ENCODE measurements at regions not wholly inside any gene's neighbourhood (a gene's known extent, or its start where the extent isn't known, plus 50 kb on each side); places are given as distances from the start of the nearest gene placed in this dataset.

GRCh38 chr1:175871647-175872046 lies 128.3 kb upstream of the TNR start:
- DNase-seq (ENCODE audit: low read depth): no peak
- in situ Hi-C loops (cut with HindIII; ENCODE audit: low pct_unique_long_range_greater_than_20kb, low sequenced_read_pairs): no loop called here

GRCh38 chr1:175870217-175870616 lies 126.8 kb upstream of the TNR start:
- no peak for DNase-seq (ENCODE audit: low read depth)
- in situ Hi-C loops (cut with HindIII; ENCODE audit: low pct_unique_long_range_greater_than_20kb, low sequenced_read_pairs): no loop called here

GRCh38 chr1:175866776-175867175 lies 123.4 kb upstream of the TNR start:
- in situ Hi-C loops (cut with HindIII; ENCODE audit: low pct_unique_long_range_greater_than_20kb, low sequenced_read_pairs): no loop called here
- DNase-seq (ENCODE audit: low read depth): no peak

GRCh38 chr1:175865041-175865766 lies 121.8 kb upstream of the TNR start:
- DNase-seq (ENCODE audit: low read depth): no peak
- in situ Hi-C loops (cut with HindIII; ENCODE audit: low pct_unique_long_range_greater_than_20kb, low sequenced_read_pairs): no loop called here

GRCh38 chr1:175864625-175865024 lies 121.2 kb upstream of the TNR start:
- in situ Hi-C loops (cut with HindIII; ENCODE audit: low pct_unique_long_range_greater_than_20kb, low sequenced_read_pairs): no loop called here

GRCh38 chr1:175864183-175864582 lies 120.8 kb upstream of the TNR start:
- DNase-seq (ENCODE audit: low read depth): no peak
- in situ Hi-C loops (cut with HindIII; ENCODE audit: low pct_unique_long_range_greater_than_20kb, low sequenced_read_pairs): no loop called here

More at GRCh38 chr1:175864625-175865024, 121.2 kb upstream of the TNR start:
- no peak for DNase-seq (ENCODE audit: low read depth)

GRCh38 chr1:175863299-175864050 lies 120.1 kb upstream of the TNR start:
- DNase-seq (ENCODE audit: low read depth): no peak
- in situ Hi-C loops (cut with HindIII; ENCODE audit: low pct_unique_long_range_greater_than_20kb, low sequenced_read_pairs): no loop called here

GRCh38 chr1:175862408-175862807 lies 119.0 kb upstream of the TNR start:
- DNase-seq (ENCODE audit: low read depth): no peak
- in situ Hi-C loops (cut with HindIII; ENCODE audit: low pct_unique_long_range_greater_than_20kb, low sequenced_read_pairs): no loop called here

GRCh38 chr1:175861626-175862367 lies 118.4 kb upstream of the TNR start:
- in situ Hi-C loops (cut with HindIII; ENCODE audit: low pct_unique_long_range_greater_than_20kb, low sequenced_read_pairs): no loop called here
- DNase-seq (ENCODE audit: low read depth): no peak

- in situ Hi-C loops (cut with HindIII; ENCODE audit: low pct_unique_long_range_greater_than_20kb, low sequenced_read_pairs): no loop called here
Measured at GRCh38 chr1:175857756-175858155, 114.4 kb upstream of the TNR start.

GRCh38 chr1:175853681-175854080 lies 110.3 kb upstream of the TNR start:
- no peak for DNase-seq (ENCODE audit: low read depth)
- in situ Hi-C loops (cut with HindIII; ENCODE audit: low pct_unique_long_range_greater_than_20kb, low sequenced_read_pairs): no loop called here

More at GRCh38 chr1:175857756-175858155, 114.4 kb upstream of the TNR start:
- no peak for DNase-seq (ENCODE audit: low read depth)

- in situ Hi-C loops (cut with HindIII; ENCODE audit: low pct_unique_long_range_greater_than_20kb, low sequenced_read_pairs): no loop called here
- DNase-seq (ENCODE audit: low read depth): no peak
Measured at GRCh38 chr1:175851749-175852148, 108.4 kb upstream of the TNR start.

GRCh38 chr1:175848329-175848728 lies 104.9 kb upstream of the TNR start:
- in situ Hi-C loops (cut with HindIII; ENCODE audit: low pct_unique_long_range_greater_than_20kb, low sequenced_read_pairs): no loop called here
- no peak for DNase-seq (ENCODE audit: low read depth)

GRCh38 chr1:175845985-175846384 lies 102.6 kb upstream of the TNR start:
- in situ Hi-C loops (cut with HindIII; ENCODE audit: low pct_unique_long_range_greater_than_20kb, low sequenced_read_pairs): no loop called here
- DNase-seq (ENCODE audit: low read depth): no peak

GRCh38 chr1:175845338-175845737 lies 101.9 kb upstream of the TNR start:
- DNase-seq (ENCODE audit: low read depth): no peak
- in situ Hi-C loops (cut with HindIII; ENCODE audit: low pct_unique_long_range_greater_than_20kb, low sequenced_read_pairs): no loop called here

GRCh38 chr1:175844877-175845276 lies 101.5 kb upstream of the TNR start:
- no peak for DNase-seq (ENCODE audit: low read depth)
- in situ Hi-C loops (cut with HindIII; ENCODE audit: low pct_unique_long_range_greater_than_20kb, low sequenced_read_pairs): no loop called here

- in situ Hi-C loops (cut with HindIII; ENCODE audit: low pct_unique_long_range_greater_than_20kb, low sequenced_read_pairs): no loop called here
Measured at GRCh38 chr1:175842550-175842949, 99.2 kb upstream of the TNR start.

GRCh38 chr1:175841738-175842187 lies 98.4 kb upstream of the TNR start:
- in situ Hi-C loops (cut with HindIII; ENCODE audit: low pct_unique_long_range_greater_than_20kb, low sequenced_read_pairs): no loop called here
- no peak for DNase-seq (ENCODE audit: low read depth)

More at GRCh38 chr1:175842550-175842949, 99.2 kb upstream of the TNR start:
- DNase-seq (ENCODE audit: low read depth): no peak

- in situ Hi-C loops (cut with HindIII; ENCODE audit: low pct_unique_long_range_greater_than_20kb, low sequenced_read_pairs): no loop called here
- DNase-seq (ENCODE audit: low read depth): no peak
Measured at GRCh38 chr1:175840787-175841186, 97.4 kb upstream of the TNR start.
